ENCODE measurements at regions not wholly inside any gene's neighbourhood (a gene's known extent, or its start where the extent isn't known, plus 50 kb on each side); places are given as distances from the start of the nearest gene placed in this dataset.
"Not testable (repeated sequence)": the region's sequence is repeated elsewhere in the genome, so short reads cannot be mapped to it uniquely, and the experiment has no call there.

DNA sequence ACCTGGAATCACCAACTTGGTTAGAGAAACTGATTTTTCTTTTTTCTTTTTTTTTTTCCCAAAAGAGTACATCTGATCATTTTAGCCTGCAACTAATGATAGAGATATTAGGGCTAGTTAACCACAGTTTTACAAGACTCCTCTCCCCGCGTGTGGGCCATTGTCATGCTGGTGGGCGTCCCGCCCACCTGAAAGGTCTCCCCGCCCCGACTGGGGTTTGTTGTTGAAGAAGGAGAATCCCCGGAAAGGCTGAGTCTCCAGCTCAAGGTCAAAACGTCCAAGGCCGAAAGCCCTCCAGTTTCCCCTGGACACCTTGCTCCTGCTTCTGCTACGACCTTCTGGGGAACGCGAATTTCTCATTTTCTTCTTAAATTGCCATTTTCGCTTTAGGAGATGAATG lies 162.0 kb downstream of the RTL9 start:
- TF ChIP-seq, protein P1, sequence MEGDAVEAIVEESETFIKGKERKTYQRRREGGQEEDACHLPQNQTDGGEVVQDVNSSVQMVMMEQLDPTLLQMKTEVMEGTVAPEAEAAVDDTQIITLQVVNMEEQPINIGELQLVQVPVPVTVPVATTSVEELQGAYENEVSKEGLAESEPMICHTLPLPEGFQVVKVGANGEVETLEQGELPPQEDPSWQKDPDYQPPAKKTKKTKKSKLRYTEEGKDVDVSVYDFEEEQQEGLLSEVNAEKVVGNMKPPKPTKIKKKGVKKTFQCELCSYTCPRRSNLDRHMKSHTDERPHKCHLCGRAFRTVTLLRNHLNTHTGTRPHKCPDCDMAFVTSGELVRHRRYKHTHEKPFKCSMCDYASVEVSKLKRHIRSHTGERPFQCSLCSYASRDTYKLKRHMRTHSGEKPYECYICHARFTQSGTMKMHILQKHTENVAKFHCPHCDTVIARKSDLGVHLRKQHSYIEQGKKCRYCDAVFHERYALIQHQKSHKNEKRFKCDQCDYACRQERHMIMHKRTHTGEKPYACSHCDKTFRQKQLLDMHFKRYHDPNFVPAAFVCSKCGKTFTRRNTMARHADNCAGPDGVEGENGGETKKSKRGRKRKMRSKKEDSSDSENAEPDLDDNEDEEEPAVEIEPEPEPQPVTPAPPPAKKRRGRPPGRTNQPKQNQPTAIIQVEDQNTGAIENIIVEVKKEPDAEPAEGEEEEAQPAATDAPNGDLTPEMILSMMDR (IDR thresholded peaks at IDR 0.05), result not testable (repeated sequence)
- not testable (repeated sequence) for TF ChIP-seq POLR2A (IDR thresholded peaks at IDR 0.05)

Measured in adrenal gland (tissue), 5 donors.